ENCODE measurements at regions not wholly inside any gene's neighbourhood (a gene's known extent, or its start where the extent isn't known, plus 50 kb on each side); places are given as distances from the start of the nearest gene placed in this dataset.

DNA sequence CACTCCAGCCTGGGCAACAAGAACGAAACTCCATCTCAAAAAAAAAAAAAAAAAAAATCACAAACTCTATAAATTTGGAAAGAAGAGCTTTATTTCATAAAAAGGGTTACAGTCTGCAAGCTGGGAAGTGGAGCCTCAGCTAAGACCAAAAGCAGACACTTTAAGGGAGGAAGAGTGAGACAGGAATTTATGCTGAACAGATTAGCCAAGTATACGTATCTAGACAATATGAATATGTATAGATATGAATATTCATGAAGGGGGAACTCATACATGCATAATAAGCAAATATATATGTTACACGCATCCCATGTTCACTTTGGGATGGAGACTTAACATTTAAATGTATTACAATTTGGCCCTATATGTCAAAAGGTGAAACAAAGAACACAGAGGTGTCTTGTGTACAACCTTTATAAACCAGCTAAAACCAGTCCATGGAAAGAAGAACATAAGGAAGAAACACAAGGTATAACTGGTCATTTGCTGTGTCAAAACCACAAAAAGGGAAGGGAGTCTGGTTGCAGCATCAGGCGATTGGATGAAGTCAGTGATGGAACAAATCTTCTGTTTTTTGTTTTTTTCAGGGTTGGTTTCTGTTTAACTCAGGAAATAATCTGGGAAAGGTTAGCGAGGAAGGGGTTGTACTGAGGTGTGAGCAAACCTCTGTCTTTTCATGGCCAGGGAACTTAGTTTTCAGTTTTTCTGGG, 130.0 kb upstream of the MAOA start:
- no peak for FAIRE-seq

DNA sequence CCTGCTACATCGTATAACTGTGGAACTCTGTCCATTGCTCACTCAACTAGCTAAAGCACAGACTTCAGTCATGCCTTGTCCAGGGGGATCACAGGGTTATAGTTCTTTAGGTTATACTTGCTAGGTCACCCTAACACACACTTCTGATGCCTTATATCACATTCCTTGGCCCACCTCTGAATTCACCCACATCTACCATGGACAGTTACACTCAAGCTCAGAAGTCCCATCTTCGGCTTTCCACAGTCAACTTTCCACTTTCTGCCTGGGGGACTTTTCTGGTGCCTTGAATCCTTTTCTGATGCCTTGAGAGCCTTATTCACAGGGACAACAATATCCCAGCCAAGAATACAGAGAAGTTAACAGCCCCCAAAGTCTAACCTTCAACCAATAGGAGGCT, 129.2 kb upstream of the MAOA start:
- FAIRE-seq: no peak

DNA sequence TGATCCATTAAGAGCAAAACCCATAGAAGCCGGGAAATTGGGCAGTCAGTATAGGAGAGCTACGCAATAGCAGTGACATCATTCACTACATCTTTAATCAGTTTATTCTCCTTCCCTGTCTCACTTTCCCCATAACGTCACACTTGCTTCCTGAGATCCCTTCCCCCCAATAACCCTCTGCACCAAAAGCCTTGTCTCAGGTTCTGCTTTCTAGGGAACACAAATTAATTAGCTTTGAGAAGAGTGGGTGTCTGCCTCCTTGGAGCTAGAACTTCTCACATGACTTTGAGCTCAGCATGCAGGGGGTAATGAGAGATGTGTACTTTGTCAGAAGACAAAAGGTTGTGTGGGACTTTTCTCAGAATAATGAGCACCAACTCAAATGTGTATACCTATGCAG, 128.3 kb upstream of the MAOA start:
- FAIRE-seq: no peak

DNA sequence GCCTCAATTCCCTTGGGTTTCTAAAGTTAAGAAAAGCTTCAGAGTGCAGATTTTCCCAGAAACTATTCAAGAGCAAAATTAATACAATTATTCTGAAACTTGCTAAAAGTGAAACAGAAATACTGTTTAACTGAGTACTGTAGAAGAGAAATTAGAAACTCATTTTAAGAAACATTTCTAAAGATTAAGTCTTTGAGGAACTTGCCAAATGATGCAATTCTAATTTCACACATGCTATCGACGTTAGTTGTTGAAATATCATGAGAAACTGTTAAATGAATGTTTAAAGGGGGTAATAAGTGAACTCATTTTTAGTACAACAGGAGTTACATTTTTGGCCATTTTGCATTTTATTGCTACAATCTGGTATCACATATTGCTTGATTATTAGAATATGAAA, 125.3 kb upstream of the MAOA start:
- FAIRE-seq: no peak

DNA sequence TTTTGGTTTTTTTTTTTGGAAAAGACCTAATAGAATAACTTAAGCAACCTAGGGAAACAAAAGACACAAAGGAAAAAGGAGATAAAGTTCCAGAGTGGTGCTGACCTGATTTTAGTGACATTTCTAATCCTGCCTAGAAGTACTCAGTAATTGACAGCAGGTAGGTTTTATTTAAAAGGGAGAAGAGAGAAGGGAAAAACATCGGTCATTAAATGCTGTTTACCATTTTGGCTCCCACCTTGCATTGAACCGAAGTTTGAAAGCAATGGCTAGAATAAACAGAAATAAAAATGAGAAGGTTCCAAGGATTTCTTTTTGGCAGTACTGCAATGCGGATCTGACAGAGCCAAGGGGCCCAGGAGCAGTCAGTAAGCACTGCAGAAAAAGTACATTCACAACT, 115.8 kb upstream of the MAOA start:
- no peak for FAIRE-seq

DNA sequence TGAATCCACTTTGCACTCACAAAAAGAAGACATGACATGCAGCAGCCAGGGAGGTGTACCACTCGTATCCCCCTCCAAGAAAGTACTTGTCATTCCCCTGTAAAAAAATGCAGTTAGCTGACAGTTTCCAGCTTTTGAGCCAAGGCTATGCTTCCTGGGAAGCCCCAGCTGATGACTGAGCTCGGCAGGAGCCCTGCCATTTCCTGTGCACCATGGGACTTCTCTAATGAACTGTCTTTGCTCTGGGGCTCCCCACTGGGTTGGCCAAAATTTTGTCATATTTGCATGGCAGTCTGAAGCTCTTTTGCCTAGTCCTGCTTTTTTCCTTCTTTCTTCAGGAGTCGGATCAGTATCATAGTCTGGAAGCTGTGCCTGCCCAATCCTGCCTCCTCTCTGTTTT, 104.5 kb upstream of the MAOA start:
- FAIRE-seq: no peak

DNA sequence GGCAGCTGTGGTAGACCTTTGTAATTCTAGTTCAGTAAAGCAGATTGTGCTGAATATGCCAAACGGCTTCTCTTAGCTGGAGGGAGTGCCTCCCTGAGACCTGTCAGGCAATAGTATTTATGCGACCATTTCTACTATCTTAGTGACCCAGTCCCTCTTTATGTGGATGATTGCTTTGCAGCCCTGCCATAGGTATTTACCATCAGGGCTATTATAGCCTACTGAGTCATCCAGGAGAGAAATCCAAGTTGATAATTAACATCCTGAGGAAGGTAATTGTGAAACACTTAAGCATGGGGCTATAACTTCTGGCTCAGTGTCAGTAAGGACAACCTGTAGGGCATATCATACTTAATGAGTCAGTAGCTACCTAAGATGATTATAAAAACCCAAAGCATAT, 103.9 kb upstream of the MAOA start:
- FAIRE-seq: no peak

DNA sequence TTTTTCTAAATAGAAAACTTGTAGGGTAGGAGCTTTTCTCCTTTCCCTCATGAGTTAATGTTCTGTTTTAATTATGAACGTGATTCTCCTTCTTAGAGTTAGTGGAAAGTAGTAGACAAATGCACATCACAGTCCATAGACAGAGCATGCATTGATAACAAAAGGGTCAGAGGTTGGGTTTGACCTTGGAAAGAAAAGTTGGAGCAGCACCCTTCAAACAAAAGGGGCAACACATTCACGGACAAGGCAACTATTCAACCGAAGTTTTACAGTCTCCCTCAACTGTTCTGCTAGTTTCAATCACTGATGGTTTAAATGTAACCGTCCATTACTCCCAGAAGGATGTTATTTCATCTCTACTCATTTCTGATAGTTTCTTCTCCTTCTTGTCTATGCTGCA, 103.4 kb upstream of the MAOA start:
- FAIRE-seq: no peak

DNA sequence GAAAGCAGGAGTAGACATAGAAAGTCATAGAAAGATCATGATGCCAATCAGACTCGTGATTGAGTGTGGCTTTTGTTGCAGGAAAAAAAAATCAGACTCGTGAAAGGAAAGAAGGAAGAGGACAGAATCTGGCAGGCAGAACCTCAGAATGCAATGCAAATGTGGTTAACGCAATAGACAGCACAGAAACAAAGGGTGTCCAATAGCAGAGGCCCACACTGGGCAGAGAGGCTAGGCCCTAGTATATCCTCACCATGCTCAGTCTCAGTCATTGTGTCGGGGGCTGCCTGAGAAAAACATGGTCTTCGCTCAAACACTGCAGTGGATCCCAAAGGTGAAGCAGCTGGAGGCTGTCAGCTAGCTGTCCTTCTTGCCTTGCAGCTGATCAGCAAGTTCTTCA, 102.8 kb upstream of the MAOA start:
- no peak for FAIRE-seq

DNA sequence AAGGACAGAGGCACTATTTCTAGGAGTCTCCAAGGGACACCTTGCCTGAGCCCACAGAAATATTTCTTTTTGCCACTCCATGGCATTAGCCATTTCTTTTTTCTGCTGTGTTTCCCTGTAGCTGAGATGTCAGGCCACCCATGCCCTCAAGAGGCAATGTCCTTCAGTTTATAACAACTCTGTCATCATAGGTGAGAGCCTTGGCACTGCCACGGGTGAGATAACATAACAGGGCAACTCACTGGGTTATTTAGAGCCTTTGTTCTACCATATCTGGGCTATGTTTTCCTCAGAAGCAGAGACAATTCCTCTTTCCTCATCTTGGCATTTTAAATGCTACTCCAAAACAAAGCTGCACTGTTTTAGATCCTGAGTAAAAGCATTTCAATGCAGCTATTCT, 99.9 kb upstream of the MAOA start:
- no peak for FAIRE-seq

DNA sequence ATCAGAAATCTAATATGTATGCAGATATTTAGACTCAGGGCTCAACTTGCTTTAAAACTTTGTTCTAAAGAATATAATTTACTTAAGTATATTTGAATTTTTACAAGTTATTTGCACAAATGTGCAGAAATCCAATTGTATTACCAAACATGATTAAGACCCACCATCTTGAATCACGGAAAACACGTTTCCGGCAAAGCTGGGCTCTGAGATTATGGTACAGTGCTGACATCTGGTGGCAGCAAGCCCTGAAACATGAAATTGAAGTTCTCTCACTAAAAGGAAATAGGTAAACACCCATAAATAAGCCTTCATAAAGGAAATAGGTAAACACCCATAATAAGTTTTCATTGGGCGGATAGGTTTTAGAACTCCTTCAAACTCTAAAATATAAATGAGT, 98.3 kb upstream of the MAOA start:
- peak; percentile 88 for FAIRE-seq

DNA sequence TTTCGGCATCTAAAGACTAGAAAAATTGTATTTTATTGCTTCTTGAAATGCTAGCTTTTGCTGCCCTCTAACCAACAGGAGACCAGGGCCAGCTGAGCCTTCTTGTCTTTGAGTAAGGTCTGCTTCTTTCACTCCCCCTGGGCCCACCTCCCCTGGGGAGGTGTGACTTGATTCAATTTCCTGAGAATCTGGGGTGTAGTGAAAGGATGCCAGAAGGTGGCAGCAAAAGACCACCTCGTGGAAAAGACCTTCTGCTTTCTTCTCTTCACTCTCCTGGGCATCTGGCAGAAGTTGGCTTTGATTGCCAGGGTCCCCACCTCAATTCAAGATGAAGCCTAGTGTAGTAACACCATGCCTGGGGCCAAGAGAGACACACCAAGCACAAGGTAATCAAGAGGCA, 96.5 kb upstream of the MAOA start:
- no peak for FAIRE-seq

DNA sequence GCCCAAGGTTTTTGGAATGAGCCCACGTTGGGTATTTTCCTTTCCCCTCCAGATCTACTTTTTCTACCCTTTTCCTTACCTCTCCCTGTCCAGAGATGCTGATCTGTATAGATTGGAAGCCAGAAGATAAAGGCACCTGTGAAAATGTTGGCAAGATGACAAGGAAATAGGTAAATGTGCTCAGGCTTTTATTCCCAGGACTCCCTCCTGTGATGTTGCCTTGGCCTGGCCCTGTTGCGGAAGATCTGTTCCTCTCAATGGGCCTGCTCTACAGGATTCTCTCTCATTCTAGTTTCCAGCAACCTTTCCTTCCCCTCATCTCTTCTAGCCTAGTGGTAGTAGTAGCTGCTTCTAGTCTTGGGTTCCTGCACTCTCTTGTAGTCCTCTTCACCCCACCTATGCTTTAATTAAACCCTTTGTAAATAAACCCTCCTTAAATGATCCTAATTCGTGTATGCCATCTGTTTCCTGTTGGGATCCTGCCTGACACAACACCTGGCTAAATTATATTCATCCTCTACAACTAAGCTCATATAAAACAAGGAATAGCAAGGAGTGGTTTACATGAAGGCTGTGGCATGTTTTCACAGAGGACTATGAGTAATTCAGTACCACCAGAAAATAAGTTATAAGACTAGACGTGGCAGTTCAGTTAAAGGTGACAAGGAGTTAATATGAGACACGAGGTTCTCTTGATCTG, 95.7 kb upstream of the MAOA start:
- FAIRE-seq: no peak

DNA sequence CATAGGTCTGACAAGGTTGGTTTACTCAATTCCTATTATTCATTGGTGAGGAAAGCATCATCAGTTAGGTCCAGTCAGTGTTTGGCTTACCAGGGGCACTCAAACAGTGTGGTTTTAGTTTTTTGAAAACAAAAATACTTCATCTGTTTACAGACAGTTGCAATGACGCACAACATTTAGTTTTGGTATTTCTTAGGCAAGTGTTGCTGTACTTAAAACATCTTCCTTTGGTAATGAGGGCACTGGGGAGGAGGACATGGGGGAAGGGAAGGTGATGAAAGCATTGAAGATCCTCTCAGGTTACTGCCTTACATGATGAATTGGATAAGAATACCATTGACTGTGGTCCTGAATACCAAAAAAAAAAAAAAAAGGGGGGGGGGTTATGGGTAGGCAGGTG, 93.7 kb upstream of the MAOA start:
- FAIRE-seq: no peak

DNA sequence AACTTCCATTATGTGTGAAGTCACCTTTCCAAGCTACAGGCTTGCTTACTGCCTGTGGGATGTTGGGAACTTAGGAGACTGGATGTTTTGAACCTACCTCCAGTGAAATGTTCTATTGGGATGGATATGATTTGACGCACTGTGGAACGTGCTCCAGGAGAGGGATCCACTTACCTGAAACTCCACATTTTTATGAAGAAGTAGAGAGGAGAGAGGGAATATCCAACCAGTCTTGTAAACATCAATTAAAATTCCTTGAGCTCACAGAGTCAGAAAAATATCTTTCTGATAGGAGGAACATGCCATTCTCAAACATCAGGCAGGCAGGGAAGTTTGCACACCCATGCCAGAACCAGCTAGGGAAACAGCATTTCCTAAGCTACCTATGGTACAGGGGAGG, 91.1 kb upstream of the MAOA start:
- no peak for FAIRE-seq

DNA sequence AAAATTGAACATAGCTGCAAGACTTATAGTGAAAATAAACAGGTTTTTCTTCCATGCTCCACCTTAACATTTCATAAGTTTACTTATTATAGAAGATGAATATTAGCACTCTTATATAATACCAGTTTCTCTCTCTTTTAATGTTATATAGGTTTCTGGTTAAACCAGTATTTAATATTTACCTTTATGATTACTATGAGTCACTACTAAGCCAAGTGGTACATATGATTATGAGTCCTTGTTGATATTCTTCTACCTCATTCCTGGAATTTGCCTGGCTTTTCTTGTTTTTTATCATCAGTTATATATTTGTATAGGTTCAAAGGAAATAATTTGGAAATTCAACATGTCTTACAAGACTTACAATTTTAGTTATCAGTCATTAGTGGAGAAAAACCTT, 89.9 kb upstream of the MAOA start:
- no peak for FAIRE-seq

DNA sequence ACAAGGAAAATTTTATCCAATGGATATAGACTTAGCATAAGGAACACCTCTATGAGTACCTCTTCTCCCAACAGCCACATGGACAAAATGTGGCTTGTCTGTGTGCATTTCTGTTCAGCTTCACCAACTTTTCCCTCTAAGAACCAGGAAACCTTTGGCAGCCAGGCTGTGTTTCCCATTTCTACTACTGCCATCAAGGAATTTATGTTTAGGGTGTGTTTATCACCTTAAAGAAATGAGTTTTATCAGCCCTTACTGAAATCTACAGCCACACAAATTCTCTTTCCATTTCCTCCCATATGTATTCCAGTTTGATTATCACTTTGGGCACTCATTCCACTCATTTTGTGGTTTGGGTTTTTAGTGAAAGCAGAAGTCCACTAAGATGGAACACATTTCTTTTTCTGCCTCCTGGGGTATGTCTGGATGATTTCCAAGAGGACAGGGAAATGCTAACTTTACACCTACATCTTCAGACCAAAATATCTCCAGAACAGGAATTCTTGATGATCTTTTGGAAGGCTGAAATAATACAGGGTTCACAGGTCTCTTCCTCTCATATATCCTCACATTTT, 82.6 kb upstream of the MAOA start:
- no peak for FAIRE-seq

DNA sequence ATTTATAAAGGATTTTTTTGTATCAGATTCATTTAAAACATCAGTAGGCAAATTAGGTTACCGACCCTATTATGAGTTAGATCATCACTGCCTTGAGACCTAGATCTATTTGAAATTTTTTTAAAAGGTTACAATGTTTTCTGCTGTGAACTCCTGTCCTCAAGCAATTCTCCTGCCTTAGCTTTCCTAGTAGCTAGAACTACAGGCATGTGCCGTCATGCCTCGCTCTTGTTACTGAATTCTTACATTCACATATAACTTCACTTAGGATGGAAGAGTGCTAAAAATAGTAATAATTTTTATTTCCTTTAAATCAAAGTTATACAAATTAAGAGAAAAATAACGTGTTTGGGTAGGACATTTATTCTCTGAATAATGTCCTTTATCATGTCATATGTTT, 75.5 kb upstream of the MAOA start:
- no peak for FAIRE-seq

DNA sequence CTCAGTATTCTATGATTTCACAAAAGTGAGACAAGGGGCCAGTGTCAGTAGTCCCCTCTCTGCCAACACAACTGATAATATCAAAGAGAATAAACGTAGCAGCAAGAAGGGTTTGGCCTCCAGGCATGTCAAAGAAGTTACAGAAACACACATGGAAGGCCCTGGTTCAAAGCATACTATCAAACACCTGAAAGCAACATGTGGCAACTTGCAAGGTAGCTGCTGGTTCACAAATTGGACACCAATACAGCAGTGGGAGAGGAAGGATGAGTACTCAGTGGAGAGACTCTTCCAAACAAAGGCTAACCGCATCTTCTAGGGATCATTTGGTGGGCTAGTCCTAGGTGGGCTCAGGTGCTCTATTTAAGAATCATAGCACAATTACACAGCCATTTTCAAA, 74.9 kb upstream of the MAOA start:
- no peak for FAIRE-seq

DNA sequence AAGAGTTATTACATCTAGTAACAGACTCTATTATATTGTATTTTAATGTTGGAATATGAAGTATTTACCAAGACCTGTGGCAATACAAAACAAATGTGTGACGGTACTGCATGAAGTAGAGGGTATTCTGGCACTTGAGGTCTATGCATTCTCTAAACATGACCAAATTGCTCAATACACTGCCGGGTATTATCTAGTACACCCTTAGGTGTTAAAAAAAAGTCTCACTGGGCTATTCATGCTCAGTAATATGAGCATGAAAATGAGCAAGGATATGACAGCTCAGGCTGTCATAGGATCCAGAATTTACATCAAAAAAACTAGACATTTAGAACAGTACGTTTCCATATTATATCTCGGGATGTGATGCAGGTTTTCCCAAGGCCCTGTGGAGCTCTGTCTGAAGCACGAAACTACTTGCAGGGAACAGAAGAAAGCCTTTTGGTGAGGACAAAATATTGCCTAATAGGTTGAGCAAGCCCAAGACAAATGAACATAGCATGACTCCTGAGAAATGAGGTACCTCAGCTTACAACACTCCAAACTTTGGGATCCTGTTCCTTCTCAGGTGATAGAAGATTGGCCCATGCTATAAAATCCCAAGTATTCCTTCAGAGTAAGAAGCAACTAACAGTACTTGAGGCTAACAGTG, 74.1 kb upstream of the MAOA start:
- FAIRE-seq: no peak

DNA sequence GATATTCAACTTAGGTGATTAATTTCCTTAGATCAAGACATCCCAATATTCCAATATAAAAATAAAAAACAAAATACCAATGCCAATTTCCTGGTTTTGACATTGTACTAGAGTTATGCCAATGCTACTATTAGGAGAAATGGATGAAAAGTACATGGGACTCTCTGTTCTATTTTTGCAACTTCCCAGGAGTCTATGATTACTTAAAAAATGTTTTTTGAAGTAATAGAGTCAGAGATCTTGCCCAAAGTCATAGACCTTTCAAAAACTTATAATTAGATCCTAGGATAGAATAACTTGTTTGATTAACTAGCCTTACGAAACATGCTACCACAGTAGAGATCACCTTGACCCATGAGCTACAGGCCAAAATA, 73.6 kb upstream of the MAOA start:
- no peak for FAIRE-seq

DNA sequence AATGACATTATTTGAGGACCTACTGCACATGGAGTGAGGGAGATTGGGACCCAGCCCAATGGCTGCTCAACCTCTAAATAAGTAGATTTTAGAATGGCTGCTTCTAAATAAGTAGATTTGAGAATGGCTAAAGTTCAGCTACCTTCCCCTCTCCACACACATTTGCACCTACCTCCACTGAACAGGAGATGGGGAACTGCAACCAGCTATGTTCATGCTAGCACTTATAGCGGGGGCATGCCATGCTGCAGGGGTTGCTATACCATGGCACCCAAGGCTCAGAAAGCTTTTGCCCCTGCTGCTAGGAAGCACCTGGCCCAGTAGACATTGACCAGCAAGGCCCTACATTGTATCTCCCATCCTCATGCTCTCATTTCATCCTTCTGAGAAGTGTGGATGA, 70.2 kb upstream of the MAOA start:
- FAIRE-seq: no peak

DNA sequence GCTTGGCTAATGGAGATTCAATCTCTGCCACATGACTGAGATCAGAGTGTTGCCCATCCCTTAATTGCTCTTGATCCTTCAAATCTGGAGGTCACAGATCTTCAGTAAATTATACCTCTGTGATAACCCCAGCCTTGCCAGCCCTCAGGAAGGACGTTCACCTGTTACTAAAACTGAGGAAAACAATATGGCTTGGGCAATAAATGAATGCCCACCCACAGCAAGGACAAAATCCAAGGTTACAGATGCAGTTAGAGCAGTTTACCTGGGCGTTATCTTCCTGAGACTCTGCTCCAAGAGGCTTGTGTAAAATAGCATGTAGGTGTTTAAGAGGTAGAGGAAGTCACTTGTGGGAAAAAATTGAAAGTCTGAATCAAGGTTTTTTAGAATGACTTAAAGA, 69.3 kb upstream of the MAOA start:
- no peak for FAIRE-seq

DNA sequence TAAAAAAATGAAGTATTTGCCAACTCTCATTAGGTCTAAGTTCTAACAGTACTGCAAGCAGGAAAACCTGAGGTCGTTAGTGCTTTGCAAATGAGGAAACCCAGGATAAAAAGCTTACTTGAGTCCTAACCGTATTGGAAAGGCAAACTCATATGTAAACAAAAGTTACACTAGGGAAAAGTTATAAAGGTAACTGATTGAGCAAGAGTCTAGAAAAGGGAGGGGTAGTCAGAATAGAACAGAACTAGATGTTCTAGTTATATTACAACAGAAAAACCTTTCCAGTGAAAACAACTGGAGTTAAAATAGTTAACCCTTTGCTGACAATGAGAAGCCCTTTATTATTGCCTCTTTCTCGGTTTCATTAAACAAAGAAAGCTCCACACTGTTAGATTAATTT, 66.4 kb upstream of the MAOA start:
- FAIRE-seq: no peak
